CD4-positive, alpha-beta T cell (primary cell): ENCODE measurements at regions not wholly inside any gene's neighbourhood (a gene's known extent, or its start where the extent isn't known, plus 50 kb on each side); places are given as distances from the start of the nearest gene placed in this dataset.

ENCODE experiments used
- ATAC-seq: fragments of 200-7000 bp; cut with Tn5 transposase; one replicate; pipeline ENCODE4 v1.10.0; 2022; ENCODE audit warnings: mild to moderate bottlenecking; ENCODE audit not compliant: poor library complexity
- CTCF ChIA-PET: fragments of 350-600 bp; sonication (Branson Sonifier 250); formaldehyde crosslinking; loops from one replicate; lab custom pipeline; 2021; ENCODE audit warnings: antibody characterized with exemption, inconsistent platforms; lab: Charles Lee
- POLR2A ChIA-PET: fragments of 350-600 bp; sonication (Branson Sonifier 250); formaldehyde crosslinking; loops from one replicate; lab custom pipeline; 2021; ENCODE audit warnings: antibody characterized with exemption, inconsistent platforms; lab: Charles Lee
- DNase-seq, 14 experiments: peaks; one replicate each; pipeline ENCODE4 v3.0.0-alpha.2; 2013 to 2020; ENCODE audit warnings: mixed read lengths in 2 of 14
- H3K27ac ChIP-seq, 2 donors: one replicate each; pipeline versions ENCODE4 v1.5.1 to v1.7.0; 2013; ENCODE audit warnings: low read length in 2 of 2, low read depth in 1 of 2, mild to moderate bottlenecking in 1 of 2
- H3K27me3 ChIP-seq, 2 experiments: 1 replicate in 1 of 2; 2 replicates in 1 of 2; pipeline versions ENCODE4 v1.6.1 to v1.7.0; 2013; ENCODE audit warnings: low read length in 2 of 2, control low read depth in 1 of 2, mild to moderate bottlenecking in 1 of 2, moderate library complexity in 1 of 2; ENCODE audit not compliant: insufficient read depth in 2 of 2, control insufficient read depth in 1 of 2
- H3K36me3 ChIP-seq: one replicate; pipeline ENCODE4 v1.6.1; 2013; ENCODE audit warnings: low read length, control low read depth; ENCODE audit not compliant: insufficient read depth
- H3K4me1 ChIP-seq: one replicate; pipeline ENCODE4 v1.6.1; 2013; ENCODE audit warnings: low read length, control low read depth; ENCODE audit not compliant: insufficient read depth
- H3K4me3 ChIP-seq: one replicate; pipeline ENCODE4 v1.5.1; 2013; ENCODE audit warnings: mild to moderate bottlenecking, low read length, moderate library complexity
- H3K9me3 ChIP-seq, 2 experiments: 1 replicate in 1 of 2; 2 replicates in 1 of 2; pipeline versions ENCODE4 v1.6.1 to v1.7.0; 2013; ENCODE audit warnings: low read length in 2 of 2, mild to moderate bottlenecking in 2 of 2, control low read depth in 1 of 2, moderate library complexity in 1 of 2; ENCODE audit not compliant: control insufficient read depth in 1 of 2, insufficient read depth in 1 of 2
- H3K27ac Mint-ChIP-seq: one replicate; pipeline ENCODE4 v1.8.0; 2020; ENCODE audit warnings: mixed read lengths
- H3K27me3 Mint-ChIP-seq: one replicate; pipeline ENCODE4 v1.8.0; 2021; ENCODE audit warnings: mixed read lengths
- H3K36me3 Mint-ChIP-seq: one replicate; pipeline ENCODE4 v1.8.0; 2021; ENCODE audit warnings: low read depth, mixed read lengths
- H3K4me1 Mint-ChIP-seq: one replicate; pipeline ENCODE4 v1.8.0; 2021; ENCODE audit warnings: low read depth, mixed read lengths
- H3K4me3 Mint-ChIP-seq: one replicate; pipeline ENCODE4 v1.8.0; 2020; ENCODE audit warnings: mild to moderate bottlenecking, mixed read lengths
- H3K9me3 Mint-ChIP-seq: one replicate; pipeline ENCODE4 v1.8.0; 2020; ENCODE audit warnings: mixed read lengths
- CTCF ChIP-seq: fragments of 200-600 bp; IDR thresholded peaks from one replicate; pipeline ENCODE4 v1.8.0; 2022; ENCODE audit warnings: antibody characterized with exemption, mild to moderate bottlenecking
- intact Hi-C, 2 experiments: fragments of 100-400 bp; cut with DNase I in 1 of 2; cut with micrococcal nuclease in 1 of 2; formaldehyde crosslinking; loops; one replicate each; pipeline versions ENCODE4 v1.15.1 to v1.9.0; 2023 to 2025; cut with DNase I, micrococcal nuclease

DNA sequence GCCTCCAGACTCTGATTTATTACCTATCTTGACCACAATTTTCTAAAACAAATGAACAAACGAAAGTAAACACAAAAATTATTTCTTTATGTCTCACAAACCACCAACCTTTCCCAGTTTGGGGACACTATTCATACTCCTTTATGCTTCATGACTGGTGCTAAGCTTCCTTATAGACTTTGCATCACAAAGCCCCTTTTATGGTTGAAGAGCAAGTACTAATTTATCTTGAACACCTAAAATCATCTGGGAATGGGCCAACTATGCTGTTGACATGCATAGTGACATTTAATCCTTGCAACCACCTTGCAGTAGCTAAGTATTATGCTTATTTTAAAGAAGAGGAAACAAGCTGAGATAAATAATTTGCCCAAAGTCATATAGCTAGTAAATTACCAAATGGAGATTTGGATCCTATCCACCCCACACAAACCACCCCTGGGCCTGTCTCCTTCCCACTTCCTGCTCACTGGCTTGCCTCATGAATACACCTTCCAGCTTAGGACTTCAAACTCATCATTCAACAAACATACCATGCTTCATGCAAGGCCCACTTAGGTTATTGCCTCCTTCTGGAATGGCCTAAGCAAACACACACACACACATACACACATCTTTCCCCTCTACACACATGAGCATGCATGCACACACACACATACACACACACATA, 192.2 kb downstream of the PLPP3 start:
- H3K27me3 ChIP-seq, result no peaks in the 10 kb centered on the region
- Mint-ChIP-seq H3K4me3 (no peak overlapping the region), H3K9me3 (no peaks in the 10 kb centered on the region), H3K36me3 (no peaks in the 10 kb centered on the region), H3K27ac (no peak overlapping the region), H3K4me1 (no peaks in the 10 kb centered on the region), H3K27me3 (no peaks in the 10 kb centered on the region)
- intact Hi-C loops, result no loop called here
- ATAC-seq (no peak), DNase-seq (no peak)
- no peaks in the 10 kb centered on the region for H3K4me1 ChIP-seq
- ChIA-PET CTCF (no interaction called here), POLR2A (no interaction called here)
- H3K36me3 ChIP-seq, result no peaks in the 10 kb centered on the region
- peaks cover 0 to 3% of the 10 kb centered on the region in 2 experiments for H3K9me3 ChIP-seq
- no peak overlapping the region for H3K4me3 ChIP-seq
- no peak for TF ChIP-seq CTCF
- H3K27ac ChIP-seq, result no peak overlapping the region

DNA sequence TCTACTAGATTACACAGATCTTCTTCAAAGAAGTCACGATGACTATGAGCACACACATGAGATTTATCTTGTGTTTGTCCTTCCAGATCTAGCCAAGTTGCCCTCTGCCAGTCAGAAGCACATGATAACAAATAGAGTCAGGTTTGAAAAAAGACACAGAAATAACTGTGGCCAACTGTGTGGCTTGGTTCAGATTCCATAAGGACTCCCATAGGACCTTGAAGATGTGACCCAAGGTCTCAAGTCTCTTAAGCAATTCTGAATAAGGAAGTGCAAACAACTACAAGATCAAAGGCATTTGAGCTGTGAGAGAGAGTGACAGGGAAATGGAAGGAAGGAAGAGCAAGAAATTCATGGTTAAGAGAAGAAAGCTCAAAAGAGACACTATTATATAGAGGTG, 194.0 kb downstream of the PLPP3 start:
- intact Hi-C loops, result no loop called here
- Mint-ChIP-seq H3K4me1 (no peaks in the 10 kb centered on the region), H3K27ac (no peak overlapping the region), H3K4me3 (no peak overlapping the region), H3K27me3 (no peaks in the 10 kb centered on the region), H3K9me3 (no peaks in the 10 kb centered on the region), H3K36me3 (no peaks in the 10 kb centered on the region)
- ATAC-seq (no peak), DNase-seq (no peak)
- Histone ChIP-seq H3K4me1 (no peaks in the 10 kb centered on the region), H3K4me3 (no peak overlapping the region), H3K36me3 (no peaks in the 10 kb centered on the region), H3K27me3 (no peaks in the 10 kb centered on the region), H3K9me3 (peaks cover 0 to 3% of the 10 kb centered on the region in 2 experiments), H3K27ac (no peak overlapping the region)
- ChIA-PET CTCF (no interaction called here), POLR2A (no interaction called here)
- TF ChIP-seq CTCF, result no peak

DNA sequence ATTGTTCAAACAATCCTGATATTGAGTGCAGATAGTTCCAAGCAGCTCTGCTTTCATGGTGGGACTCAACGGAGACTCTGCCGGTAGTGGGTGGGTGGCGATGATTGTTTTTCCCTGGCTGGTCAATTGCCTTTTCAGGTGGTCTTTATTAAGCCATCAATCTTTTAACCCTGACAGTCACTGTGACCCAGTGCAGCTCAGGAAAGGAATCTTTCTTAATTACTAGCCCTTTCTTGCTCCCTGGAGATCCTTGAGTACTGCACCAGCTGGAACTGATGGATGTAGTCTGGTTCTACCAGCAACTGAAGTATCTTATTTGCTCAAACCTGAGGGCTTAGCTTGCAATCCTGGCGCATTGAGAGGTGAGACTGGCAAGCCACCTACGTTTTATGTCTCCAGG, 196.4 kb downstream of the PLPP3 start:
- no peaks in the 10 kb centered on the region for H3K4me1 ChIP-seq
- Mint-ChIP-seq H3K4me3 (no peak overlapping the region), H3K27me3 (no peaks in the 10 kb centered on the region), H3K9me3 (no peaks in the 10 kb centered on the region), H3K36me3 (no peaks in the 10 kb centered on the region), H3K27ac (no peak overlapping the region), H3K4me1 (no peaks in the 10 kb centered on the region)
- H3K4me3 ChIP-seq, result no peak overlapping the region
- POLR2A ChIA-PET, result no interaction called here
- no peak for DNase-seq
- H3K27ac ChIP-seq, result no peak overlapping the region
- intact Hi-C loops, result no loop called here
- no peaks in the 10 kb centered on the region for H3K27me3 ChIP-seq
- CTCF ChIA-PET, result no interaction called here
- ATAC-seq, result no peak
- TF ChIP-seq CTCF, result no peak
- H3K36me3 ChIP-seq, result no peaks in the 10 kb centered on the region
- peaks cover 0 to 3% of the 10 kb centered on the region in 2 experiments for H3K9me3 ChIP-seq
